IgD-negative memory B cell (primary cell): ENCODE measurements at regions not wholly inside any gene's neighbourhood (a gene's known extent, or its start where the extent isn't known, plus 50 kb on each side); places are given as distances from the start of the nearest gene placed in this dataset.
A peak's percentile ranks its signal among the peaks of the same experiment; 100 is the strongest.
"Not testable (repeated sequence)": the region's sequence is repeated elsewhere in the genome, so short reads cannot be mapped to it uniquely, and the experiment has no call there.

ENCODE experiments used
- H3K27ac Mint-ChIP-seq, 3 donors: one replicate each; pipeline ENCODE4 v1.8.0; 2020 to 2022; ENCODE audit warnings: mild to moderate bottlenecking in 3 of 3, mixed read lengths in 3 of 3, moderate library complexity in 1 of 3
- H3K27me3 Mint-ChIP-seq: one replicate; pipeline ENCODE4 v1.8.0; 2021; ENCODE audit warnings: mixed read lengths
- H3K36me3 Mint-ChIP-seq: one replicate; pipeline ENCODE4 v1.8.0; 2020; ENCODE audit warnings: mild to moderate bottlenecking, mixed read lengths
- H3K4me1 Mint-ChIP-seq, 3 donors: one replicate each; pipeline ENCODE4 v1.8.0; 2020 to 2022; ENCODE audit warnings: mixed read lengths in 3 of 3, mild to moderate bottlenecking in 1 of 3
- H3K4me3 Mint-ChIP-seq, 4 donors: one replicate each; pipeline ENCODE4 v1.8.0; 2020 to 2022; ENCODE audit warnings: mild to moderate bottlenecking in 4 of 4, mixed read lengths in 4 of 4, moderate library complexity in 3 of 4
- H3K9me3 Mint-ChIP-seq, 3 donors: one replicate each; pipeline ENCODE4 v1.8.0; 2020 to 2021; ENCODE audit warnings: mixed read lengths in 3 of 3, mild to moderate bottlenecking in 1 of 3

DNA sequence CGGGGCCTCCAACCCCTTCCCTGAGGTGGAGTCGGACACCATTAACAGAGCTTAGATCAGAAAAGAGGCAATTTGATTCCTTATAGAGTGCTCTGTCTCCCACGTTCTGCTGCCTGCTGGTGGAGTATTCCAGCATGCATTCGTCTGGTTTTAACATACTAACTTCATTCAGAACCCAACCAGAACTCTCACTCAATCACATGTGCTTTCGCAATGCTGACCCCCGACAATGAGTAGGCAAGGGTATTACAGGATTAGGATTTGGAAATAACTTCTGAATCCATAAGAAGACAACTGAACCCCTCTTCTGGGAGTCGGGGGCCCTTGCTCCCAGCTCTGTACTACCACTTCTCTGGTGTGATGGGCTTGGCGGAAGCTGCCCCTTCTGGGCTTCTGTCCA, 55.7 kb upstream of the HABP2 start:
- Mint-ChIP-seq H3K36me3 (no peaks in the 10 kb centered on the region), H3K9me3 (peaks cover 0 to 2% (median 0%) of the 10 kb centered on the region in 3 donors), H3K4me3 (peak overlapping the region in 1 of 4 donors; percentile 27), H3K27ac (no peak overlapping the region), H3K27me3 (peaks cover 6% of the 10 kb centered on the region), H3K4me1 (no peaks in the 10 kb centered on the region)

DNA sequence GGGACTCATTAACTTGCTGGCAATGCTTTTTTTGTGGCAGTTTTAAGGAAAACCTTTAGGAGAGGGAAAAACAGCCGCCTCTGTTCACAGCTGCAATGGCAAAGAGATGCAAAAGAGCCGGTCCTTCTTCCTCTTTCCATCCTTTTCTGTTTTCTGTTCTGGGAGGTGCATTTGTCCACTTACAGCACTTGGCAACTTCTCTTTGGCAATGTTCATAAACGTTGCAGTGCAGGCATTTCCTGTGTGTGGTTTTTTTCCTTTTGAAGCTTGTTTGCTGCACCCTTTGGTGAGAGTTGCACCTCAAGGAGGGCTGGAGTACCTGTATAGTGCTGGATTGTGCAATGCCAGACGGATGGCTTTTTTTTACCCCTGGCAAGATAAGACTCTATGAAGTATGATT, 53.9 kb upstream of the HABP2 start:
- no peaks in the 10 kb centered on the region for H3K36me3 Mint-ChIP-seq
- peaks cover 6% of the 10 kb centered on the region for H3K27me3 Mint-ChIP-seq
- no peaks in the 10 kb centered on the region for H3K4me1 Mint-ChIP-seq
- peaks cover 0 to 2% (median 0%) of the 10 kb centered on the region in 3 donors for H3K9me3 Mint-ChIP-seq
- H3K27ac Mint-ChIP-seq = no peak overlapping the region
- H3K4me3 Mint-ChIP-seq = no peak overlapping the region

DNA sequence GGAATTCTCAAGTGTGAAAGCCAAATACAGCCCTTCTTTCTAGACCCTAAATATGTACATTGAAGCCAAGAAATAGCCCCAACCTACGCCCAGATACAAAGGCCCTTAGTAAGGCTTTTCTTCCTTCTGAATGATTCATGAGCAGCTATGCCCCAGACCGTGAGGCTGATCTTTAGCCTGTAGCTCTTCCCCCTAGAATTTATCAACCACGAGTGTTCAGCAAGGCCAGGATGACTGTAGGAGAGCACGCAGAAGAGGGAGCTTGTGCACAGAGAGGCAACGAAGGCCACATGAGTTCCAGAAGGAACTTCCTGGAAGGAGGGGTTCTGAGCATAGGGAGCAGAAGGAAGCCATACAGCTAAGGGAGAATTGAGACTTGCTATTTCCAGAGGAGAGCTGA, 53.0 kb upstream of the HABP2 start:
- Mint-ChIP-seq H3K27ac (no peak overlapping the region), H3K27me3 (peaks cover 6% of the 10 kb centered on the region), H3K4me1 (no peaks in the 10 kb centered on the region), H3K9me3 (peaks cover 0 to 2% (median 0%) of the 10 kb centered on the region in 3 donors), H3K4me3 (no peak overlapping the region), H3K36me3 (no peaks in the 10 kb centered on the region)

DNA sequence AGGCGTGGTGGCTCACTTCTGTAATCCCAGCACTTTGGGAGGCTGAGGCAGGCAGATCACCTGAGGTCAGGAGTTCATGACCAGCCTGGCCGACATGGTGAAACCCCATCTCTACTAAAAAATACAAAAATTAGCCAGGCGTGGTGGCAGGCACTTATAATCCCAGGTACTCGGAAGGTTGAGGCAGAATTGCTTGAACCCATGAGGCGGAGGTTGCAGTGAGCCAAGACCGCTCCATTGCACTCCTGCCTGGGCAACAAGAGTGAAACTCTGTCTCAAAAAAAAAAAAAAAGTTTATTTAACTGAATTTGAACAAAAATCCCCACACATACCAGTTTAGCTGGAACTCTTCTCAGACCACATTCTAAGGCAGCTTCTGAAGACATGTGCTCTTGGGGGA, 51.8 kb upstream of the HABP2 start:
- not testable (repeated sequence) for H3K27me3 Mint-ChIP-seq, H3K36me3 Mint-ChIP-seq, H3K4me3 Mint-ChIP-seq, H3K4me1 Mint-ChIP-seq, H3K27ac Mint-ChIP-seq, H3K9me3 Mint-ChIP-seq
